Thyroid gland (tissue), 4 donors: ENCODE measurements at regions not wholly inside any gene's neighbourhood (a gene's known extent, or its start where the extent isn't known, plus 50 kb on each side); places are given as distances from the start of the nearest gene placed in this dataset.

Experiments used
- CTCF ChIP-seq, 6 experiments: fragments of 200-600 bp in 3 of 6; fragments of 450-650 bp in 3 of 6; sonication (generic) in 3 of 6; IDR thresholded peaks; one replicate each; pipeline ENCODE4 v1.5.1; 2016 to 2019; ENCODE audit warnings: antibody characterized with exemption in 6 of 6, mild to moderate bottlenecking in 2 of 6, inconsistent platforms in 1 of 6, moderate library complexity in 1 of 6
- POLR2A ChIP-seq, 2 donors: fragments of 450-650 bp; IDR thresholded peaks; one replicate each; pipeline ENCODE4 v1.6.1; 2017; ENCODE audit warnings: antibody characterized with exemption in 2 of 2, mild to moderate bottlenecking in 2 of 2, moderate library complexity in 1 of 2

DNA sequence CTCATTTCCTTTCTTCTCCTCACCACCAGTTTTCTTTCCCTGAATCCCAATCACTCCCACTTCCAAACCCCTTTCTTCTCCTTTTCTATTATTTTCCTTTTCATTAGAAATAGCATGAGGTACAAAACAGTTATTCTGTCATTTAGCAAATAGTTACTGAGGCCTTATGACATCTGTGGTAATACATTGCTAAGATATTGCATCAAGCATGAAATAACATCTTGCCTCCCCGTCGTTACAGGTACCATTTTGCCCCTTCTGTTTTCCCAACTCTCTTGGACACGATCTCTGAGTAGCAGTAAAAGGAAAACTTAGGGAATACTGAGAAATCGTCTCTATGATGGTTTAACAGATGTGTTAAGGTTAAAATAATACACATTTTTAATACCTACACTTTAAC lies 175.8 kb upstream of the SOX5 start:
- TF ChIP-seq CTCF (IDR thresholded peaks at IDR 0.05) (no peak), POLR2A (IDR thresholded peaks at IDR 0.05) (no peak)
